HepG2 (cell line): ENCODE measurements at regions not wholly inside any gene's neighbourhood (a gene's known extent, or its start where the extent isn't known, plus 50 kb on each side); places are given as distances from the start of the nearest gene placed in this dataset.

ENCODE experiments used
- EHMT2 ChIP-seq: fragments of 200-600 bp; sonication (generic); IDR thresholded peaks from 2 replicates; pipeline ENCODE4 v1.7.0; 2017; ENCODE audit warnings: antibody characterized with exemption, low read depth, low read length, borderline replicate concordance
- FOXA1 ChIP-seq, 2 experiments: fragments of 450-650 bp in 1 of 2; sonication (generic) in 1 of 2; formaldehyde crosslinking in 1 of 2; IDR thresholded peaks; 2 replicates each; pipeline versions ENCODE4 v1.4.0 to v1.6.1; 2016 to 2020; ENCODE audit warnings: missing genetic modification reagents in 1 of 2
- HDAC1 ChIP-seq: sonication (generic); formaldehyde crosslinking; IDR thresholded peaks from 2 replicates; pipeline ENCODE4 v1.5.1; 2020; ENCODE audit warnings: mild to moderate bottlenecking, missing genetic modification reagents
- JUNB ChIP-seq: sonication (generic); formaldehyde crosslinking; IDR thresholded peaks from 2 replicates; pipeline ENCODE4 v1.8.0; 2022; ENCODE audit warnings: missing genetic modification reagents, mild to moderate bottlenecking, borderline replicate concordance
- MTA1 ChIP-seq: sonication (generic); formaldehyde crosslinking; IDR thresholded peaks from 2 replicates; pipeline ENCODE4 v1.4.0; 2020; ENCODE audit warnings: missing genetic modification reagents, mild to moderate bottlenecking, borderline replicate concordance
- PHF8 ChIP-seq: sonication (generic); formaldehyde crosslinking; IDR thresholded peaks from 2 replicates; pipeline ENCODE4 v1.5.0; 2020; ENCODE audit warnings: missing genetic modification reagents
- SETDB1 ChIP-seq: sonication (generic); formaldehyde crosslinking; IDR thresholded peaks from 2 replicates; pipeline ENCODE4 v1.5.1; 2020; ENCODE audit warnings: missing genetic modification reagents, mild to moderate bottlenecking, borderline replicate concordance
- TAF1 ChIP-seq: sonication (generic); formaldehyde crosslinking; IDR thresholded peaks from 2 replicates; pipeline ENCODE4 v1.4.0; 2020; ENCODE audit warnings: missing genetic modification reagents
- TARDBP ChIP-seq: sonication (generic); formaldehyde crosslinking; IDR thresholded peaks from 2 replicates; pipeline ENCODE4 v1.8.0; 2022; ENCODE audit warnings: mild to moderate bottlenecking, missing genetic modification reagents
- ZBTB38 ChIP-seq: sonication (generic); formaldehyde crosslinking; IDR thresholded peaks from 2 replicates; pipeline ENCODE4 v1.5.1; 2020; ENCODE audit warnings: mild to moderate bottlenecking, missing genetic modification reagents
- ZNF598 ChIP-seq: sonication (generic); formaldehyde crosslinking; IDR thresholded peaks from 2 replicates; pipeline ENCODE4 v1.5.1; 2020; ENCODE audit warnings: mild to moderate bottlenecking, missing genetic modification reagents, borderline replicate concordance
- ZNF768 ChIP-seq: sonication (generic); formaldehyde crosslinking; IDR thresholded peaks from 2 replicates; pipeline ENCODE4 v1.4.0; 2020; ENCODE audit warnings: missing genetic modification reagents
- ZNF839 ChIP-seq: sonication (generic); formaldehyde crosslinking; IDR thresholded peaks from 2 replicates; pipeline ENCODE4 v1.4.0; 2020; ENCODE audit warnings: missing genetic modification reagents, mild to moderate bottlenecking, borderline replicate concordance
- ZZZ3 ChIP-seq: sonication (generic); formaldehyde crosslinking; IDR thresholded peaks from 2 replicates; pipeline ENCODE4 v1.4.0; 2020; ENCODE audit warnings: missing genetic modification reagents, mild to moderate bottlenecking, borderline replicate concordance
- TF ChIP-seq, protein P1 (sequence below): sonication (generic); formaldehyde crosslinking; conservative IDR thresholded peaks from 2 replicates; pipeline ENCODE4 v1.8.0; 2022; ENCODE audit warnings: low read depth, missing genetic modification reagents
- TF ChIP-seq, protein P2 (sequence below): fragments of 450-650 bp; IDR thresholded peaks from 2 replicates; pipeline ENCODE4 v1.6.1; 2017
- TF ChIP-seq, protein P3 (sequence below): sonication (generic); formaldehyde crosslinking; IDR thresholded peaks from 2 replicates; pipeline ENCODE4 v1.8.0; 2022; ENCODE audit warnings: mild to moderate bottlenecking, missing genetic modification reagents
- TF ChIP-seq, protein P4 (sequence below): sonication (generic); formaldehyde crosslinking; IDR thresholded peaks from 2 replicates; pipeline ENCODE4 v1.8.0; 2022; ENCODE audit warnings: missing genetic modification reagents, mild to moderate bottlenecking, moderate library complexity, borderline replicate concordance
- TF ChIP-seq, protein P5 (sequence below): sonication (generic); formaldehyde crosslinking; IDR thresholded peaks from 2 replicates; pipeline ENCODE4 v1.4.0; 2020; ENCODE audit warnings: missing genetic modification reagents, mild to moderate bottlenecking, borderline replicate concordance
- TF ChIP-seq, protein P6 (sequence below): sonication (generic); formaldehyde crosslinking; IDR thresholded peaks from 2 replicates; pipeline ENCODE4 v1.9.0; 2022; ENCODE audit warnings: low read depth, missing genetic modification reagents

DNA sequence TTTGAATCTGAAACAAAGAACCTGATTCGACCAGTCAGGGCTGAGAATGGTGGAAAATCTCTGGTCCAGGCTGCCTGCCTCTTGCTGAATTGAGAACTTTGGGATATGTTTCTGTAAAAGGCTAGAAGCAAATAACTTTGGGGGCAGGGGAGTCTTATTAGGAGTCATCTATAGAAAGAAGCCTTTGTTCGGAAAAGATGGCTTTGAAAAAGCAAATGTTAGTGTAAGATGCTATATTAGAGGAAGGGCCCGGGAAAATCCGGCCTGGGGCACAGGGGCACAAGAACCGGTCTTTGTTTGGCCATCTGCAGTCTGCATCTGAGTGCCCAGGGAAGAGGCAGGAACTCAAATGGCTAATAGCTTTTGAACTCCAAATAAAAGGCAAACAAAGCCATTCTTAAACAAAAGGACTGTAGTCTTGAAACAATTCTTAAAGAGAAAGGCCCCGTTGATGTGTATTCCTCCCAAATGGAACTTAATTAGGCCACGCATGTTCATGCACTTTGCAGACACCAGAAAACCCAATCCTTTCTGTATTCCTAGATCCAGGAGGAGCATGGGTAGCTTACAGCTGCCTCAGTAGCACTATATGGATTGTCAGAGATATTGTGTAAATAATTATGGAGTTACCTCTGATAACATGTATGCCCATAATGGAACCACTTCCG is 180.0 kb upstream of the ARL4C start (continued):
- TF ChIP-seq ZNF839 (CRISPR knock-in tag), result no peak
- no peak for TF ChIP-seq ZNF768 (CRISPR knock-in tag)
- 0 out of 2 replicates have a peak, but pooled peaks have one; percentile 8 for TF ChIP-seq PHF8 (CRISPR knock-in tag)
- TF ChIP-seq, protein P1, sequence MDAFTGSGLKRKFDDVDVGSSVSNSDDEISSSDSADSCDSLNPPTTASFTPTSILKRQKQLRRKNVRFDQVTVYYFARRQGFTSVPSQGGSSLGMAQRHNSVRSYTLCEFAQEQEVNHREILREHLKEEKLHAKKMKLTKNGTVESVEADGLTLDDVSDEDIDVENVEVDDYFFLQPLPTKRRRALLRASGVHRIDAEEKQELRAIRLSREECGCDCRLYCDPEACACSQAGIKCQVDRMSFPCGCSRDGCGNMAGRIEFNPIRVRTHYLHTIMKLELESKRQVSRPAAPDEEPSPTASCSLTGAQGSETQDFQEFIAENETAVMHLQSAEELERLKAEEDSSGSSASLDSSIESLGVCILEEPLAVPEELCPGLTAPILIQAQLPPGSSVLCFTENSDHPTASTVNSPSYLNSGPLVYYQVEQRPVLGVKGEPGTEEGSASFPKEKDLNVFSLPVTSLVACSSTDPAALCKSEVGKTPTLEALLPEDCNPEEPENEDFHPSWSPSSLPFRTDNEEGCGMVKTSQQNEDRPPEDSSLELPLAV, result no peak
- TF ChIP-seq ZZZ3 (CRISPR knock-in tag), result no peak
- no peak for TF ChIP-seq SETDB1
- TF ChIP-seq HDAC1, result no peak
- TF ChIP-seq TARDBP (CRISPR knock-in tag), result no peak
- TF ChIP-seq, protein P2, sequence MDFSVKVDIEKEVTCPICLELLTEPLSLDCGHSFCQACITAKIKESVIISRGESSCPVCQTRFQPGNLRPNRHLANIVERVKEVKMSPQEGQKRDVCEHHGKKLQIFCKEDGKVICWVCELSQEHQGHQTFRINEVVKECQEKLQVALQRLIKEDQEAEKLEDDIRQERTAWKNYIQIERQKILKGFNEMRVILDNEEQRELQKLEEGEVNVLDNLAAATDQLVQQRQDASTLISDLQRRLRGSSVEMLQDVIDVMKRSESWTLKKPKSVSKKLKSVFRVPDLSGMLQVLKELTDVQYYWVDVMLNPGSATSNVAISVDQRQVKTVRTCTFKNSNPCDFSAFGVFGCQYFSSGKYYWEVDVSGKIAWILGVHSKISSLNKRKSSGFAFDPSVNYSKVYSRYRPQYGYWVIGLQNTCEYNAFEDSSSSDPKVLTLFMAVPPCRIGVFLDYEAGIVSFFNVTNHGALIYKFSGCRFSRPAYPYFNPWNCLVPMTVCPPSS, result no peak
- TF ChIP-seq, protein P3, sequence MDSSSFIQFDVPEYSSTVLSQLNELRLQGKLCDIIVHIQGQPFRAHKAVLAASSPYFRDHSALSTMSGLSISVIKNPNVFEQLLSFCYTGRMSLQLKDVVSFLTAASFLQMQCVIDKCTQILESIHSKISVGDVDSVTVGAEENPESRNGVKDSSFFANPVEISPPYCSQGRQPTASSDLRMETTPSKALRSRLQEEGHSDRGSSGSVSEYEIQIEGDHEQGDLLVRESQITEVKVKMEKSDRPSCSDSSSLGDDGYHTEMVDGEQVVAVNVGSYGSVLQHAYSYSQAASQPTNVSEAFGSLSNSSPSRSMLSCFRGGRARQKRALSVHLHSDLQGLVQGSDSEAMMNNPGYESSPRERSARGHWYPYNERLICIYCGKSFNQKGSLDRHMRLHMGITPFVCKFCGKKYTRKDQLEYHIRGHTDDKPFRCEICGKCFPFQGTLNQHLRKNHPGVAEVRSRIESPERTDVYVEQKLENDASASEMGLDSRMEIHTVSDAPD, result no peak
- TF ChIP-seq MTA1 (CRISPR knock-in tag), result no peak
- no peak for TF ChIP-seq TAF1 (CRISPR knock-in tag)
- no peak for TF ChIP-seq FOXA1 (IDR thresholded peaks at IDR 0.05)
- peak; percentile 14; the same call in 1 of the 2 replicates for TF ChIP-seq FOXA1 (CRISPR knock-in tag; IDR thresholded peaks at IDR 0.05)
- TF ChIP-seq JUNB, result no peak
- TF ChIP-seq ZBTB38 (CRISPR knock-in tag), result no peak
- TF ChIP-seq ZNF598 (CRISPR knock-in tag), result no peak
- TF ChIP-seq, protein P4, sequence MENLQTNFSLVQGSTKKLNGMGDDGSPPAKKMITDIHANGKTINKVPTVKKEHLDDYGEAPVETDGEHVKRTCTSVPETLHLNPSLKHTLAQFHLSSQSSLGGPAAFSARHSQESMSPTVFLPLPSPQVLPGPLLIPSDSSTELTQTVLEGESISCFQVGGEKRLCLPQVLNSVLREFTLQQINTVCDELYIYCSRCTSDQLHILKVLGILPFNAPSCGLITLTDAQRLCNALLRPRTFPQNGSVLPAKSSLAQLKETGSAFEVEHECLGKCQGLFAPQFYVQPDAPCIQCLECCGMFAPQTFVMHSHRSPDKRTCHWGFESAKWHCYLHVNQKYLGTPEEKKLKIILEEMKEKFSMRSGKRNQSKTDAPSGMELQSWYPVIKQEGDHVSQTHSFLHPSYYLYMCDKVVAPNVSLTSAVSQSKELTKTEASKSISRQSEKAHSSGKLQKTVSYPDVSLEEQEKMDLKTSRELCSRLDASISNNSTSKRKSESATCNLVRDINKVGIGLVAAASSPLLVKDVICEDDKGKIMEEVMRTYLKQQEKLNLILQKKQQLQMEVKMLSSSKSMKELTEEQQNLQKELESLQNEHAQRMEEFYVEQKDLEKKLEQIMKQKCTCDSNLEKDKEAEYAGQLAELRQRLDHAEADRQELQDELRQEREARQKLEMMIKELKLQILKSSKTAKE (CRISPR knock-in tag), result no peak
- TF ChIP-seq, protein P5, sequence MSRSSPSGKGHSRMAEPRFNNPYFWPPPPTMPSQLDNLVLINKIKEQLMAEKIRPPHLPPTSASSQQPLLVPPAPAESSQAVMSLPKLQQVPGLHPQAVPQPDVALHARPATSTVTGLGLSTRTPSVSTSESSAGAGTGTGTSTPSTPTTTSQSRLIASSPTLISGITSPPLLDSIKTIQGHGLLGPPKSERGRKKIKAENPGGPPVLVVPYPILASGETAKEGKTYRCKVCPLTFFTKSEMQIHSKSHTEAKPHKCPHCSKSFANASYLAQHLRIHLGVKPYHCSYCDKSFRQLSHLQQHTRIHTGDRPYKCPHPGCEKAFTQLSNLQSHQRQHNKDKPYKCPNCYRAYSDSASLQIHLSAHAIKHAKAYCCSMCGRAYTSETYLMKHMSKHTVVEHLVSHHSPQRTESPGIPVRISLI (CRISPR knock-in tag), result no peak
- TF ChIP-seq, protein P6, sequence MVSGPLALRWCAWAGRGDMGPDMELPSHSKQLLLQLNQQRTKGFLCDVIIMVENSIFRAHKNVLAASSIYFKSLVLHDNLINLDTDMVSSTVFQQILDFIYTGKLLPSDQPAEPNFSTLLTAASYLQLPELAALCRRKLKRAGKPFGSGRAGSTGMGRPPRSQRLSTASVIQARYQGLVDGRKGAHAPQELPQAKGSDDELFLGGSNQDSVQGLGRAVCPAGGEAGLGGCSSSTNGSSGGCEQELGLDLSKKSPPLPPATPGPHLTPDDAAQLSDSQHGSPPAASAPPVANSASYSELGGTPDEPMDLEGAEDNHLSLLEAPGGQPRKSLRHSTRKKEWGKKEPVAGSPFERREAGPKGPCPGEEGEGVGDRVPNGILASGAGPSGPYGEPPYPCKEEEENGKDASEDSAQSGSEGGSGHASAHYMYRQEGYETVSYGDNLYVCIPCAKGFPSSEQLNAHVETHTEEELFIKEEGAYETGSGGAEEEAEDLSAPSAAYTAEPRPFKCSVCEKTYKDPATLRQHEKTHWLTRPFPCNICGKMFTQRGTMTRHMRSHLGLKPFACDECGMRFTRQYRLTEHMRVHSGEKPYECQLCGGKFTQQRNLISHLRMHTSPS (CRISPR knock-in tag), result peak; percentile 64; the same call in 1 of the 2 replicates
- TF ChIP-seq EHMT2, result no peak
